CD14-positive monocyte (primary cell): ENCODE measurements at regions not wholly inside any gene's neighbourhood (a gene's known extent, or its start where the extent isn't known, plus 50 kb on each side); places are given as distances from the start of the nearest gene placed in this dataset.

Source experiments
- DNase-seq, 3 donors: peaks; one replicate each; pipeline ENCODE4 v3.0.0-alpha.2; 2011 to 2022
- H2AFZ ChIP-seq: 2 replicates; pipeline ENCODE4 v1.6.0; 2012; ENCODE audit warnings: mild to moderate bottlenecking, low read depth, low read length, inconsistent platforms; ENCODE audit not compliant: insufficient read depth, poor library complexity, severe bottlenecking
- H3K27ac ChIP-seq, 2 donors: 1 replicate in 1 of 2; 2 replicates in 1 of 2; pipeline ENCODE4 v1.5.1; 2012 to 2013; ENCODE audit warnings: low read length in 2 of 2, control low read depth in 1 of 2, inconsistent platforms in 1 of 2, low read depth in 1 of 2, mild to moderate bottlenecking in 1 of 2
- H3K27me3 ChIP-seq, 2 donors: one replicate each; pipeline versions ENCODE4 v1.6.0 to v1.6.1; 2011 to 2013; ENCODE audit warnings: low read length in 2 of 2; ENCODE audit not compliant: control insufficient read depth in 2 of 2, insufficient read depth in 2 of 2
- H3K36me3 ChIP-seq, 2 donors: replicated peaks in 1 of 2; 1 replicate in 1 of 2; 2 replicates in 1 of 2; pipeline versions ENCODE4 v1.5.1 to v1.6.1; 2012 to 2013; ENCODE audit warnings: low read length in 2 of 2, control low read depth in 1 of 2, inconsistent platforms in 1 of 2, mild to moderate bottlenecking in 1 of 2; ENCODE audit not compliant: insufficient read depth in 2 of 2, control insufficient read depth in 1 of 2
- H3K4me1 ChIP-seq, 2 donors: 1 replicate in 1 of 2; 2 replicates in 1 of 2; pipeline versions ENCODE4 v1.5.1 to v1.6.1; 2012 to 2013; ENCODE audit warnings: low read length in 2 of 2, control low read depth in 1 of 2, inconsistent platforms in 1 of 2, mild to moderate bottlenecking in 1 of 2, moderate library complexity in 1 of 2; ENCODE audit not compliant: insufficient read depth in 2 of 2, control insufficient read depth in 1 of 2
- H3K4me2 ChIP-seq: replicated peaks from 2 replicates; pipeline ENCODE3; 2012; ENCODE audit warnings: low read length, moderate library complexity, mild to moderate bottlenecking; ENCODE audit not compliant: poor library complexity, severe bottlenecking; ENCODE audit errors: extremely low read depth
- H3K4me3 ChIP-seq, 3 experiments: fragments of 200-600 bp in 1 of 3; sonication (generic) in 1 of 3; replicated peaks in 1 of 3; 1 replicate in 2 of 3; 2 replicates in 1 of 3; pipeline ENCODE4 v1.5.1; 2011 to 2013; ENCODE audit warnings: low read length in 3 of 3, mild to moderate bottlenecking in 3 of 3, control low read depth in 2 of 3, low read depth in 2 of 3, inconsistent platforms in 1 of 3, moderate library complexity in 1 of 3
- H3K79me2 ChIP-seq: 2 replicates; pipeline ENCODE4 v1.6.0; 2012; ENCODE audit warnings: mild to moderate bottlenecking, control low read depth, inconsistent platforms, low read length, moderate library complexity; ENCODE audit not compliant: insufficient read depth
- H3K9ac ChIP-seq: 2 replicates; pipeline ENCODE4 v1.6.0; 2017; ENCODE audit warnings: low read length, mild to moderate bottlenecking; ENCODE audit not compliant: insufficient read depth, poor library complexity, severe bottlenecking
- H3K9me3 ChIP-seq, 2 donors: replicated peaks in 1 of 2; 1 replicate in 1 of 2; 2 replicates in 1 of 2; pipeline versions ENCODE4 v1.5.1 to v1.6.1; 2012 to 2013; ENCODE audit warnings: low read length in 2 of 2, control low read depth in 1 of 2; ENCODE audit not compliant: control insufficient read depth in 1 of 2, insufficient read depth in 1 of 2
- H4K20me1 ChIP-seq: 2 replicates; pipeline ENCODE4 v1.6.0; 2012; ENCODE audit warnings: mild to moderate bottlenecking, low read length, control low read depth, moderate library complexity; ENCODE audit not compliant: insufficient read depth
- H3K27ac Mint-ChIP-seq, 7 donors: one replicate each; pipeline ENCODE4 v1.8.0; 2020; ENCODE audit warnings: mild to moderate bottlenecking in 7 of 7, mixed read lengths in 7 of 7, moderate library complexity in 6 of 7, inconsistent platforms in 2 of 7
- H3K27me3 Mint-ChIP-seq, 3 donors: one replicate each; pipeline ENCODE4 v1.8.0; 2021 to 2022; ENCODE audit warnings: low read depth in 3 of 3, mild to moderate bottlenecking in 3 of 3, mixed read lengths in 3 of 3, moderate library complexity in 3 of 3, inconsistent platforms in 1 of 3
- H3K36me3 Mint-ChIP-seq, 2 donors: one replicate each; pipeline ENCODE4 v1.8.0; 2020; ENCODE audit warnings: mixed read lengths in 2 of 2, inconsistent platforms in 1 of 2, mild to moderate bottlenecking in 1 of 2
- H3K4me1 Mint-ChIP-seq: one replicate; pipeline ENCODE4 v1.8.0; 2020; ENCODE audit warnings: mild to moderate bottlenecking, mixed read lengths
- H3K4me3 Mint-ChIP-seq, 2 donors: one replicate each; pipeline ENCODE4 v1.8.0; 2020; ENCODE audit warnings: mild to moderate bottlenecking in 2 of 2, mixed read lengths in 2 of 2, moderate library complexity in 1 of 2
- H3K9me3 Mint-ChIP-seq, 7 donors: one replicate each; pipeline ENCODE4 v1.8.0; 2020 to 2022; ENCODE audit warnings: mixed read lengths in 7 of 7, mild to moderate bottlenecking in 6 of 7, moderate library complexity in 6 of 7, inconsistent platforms in 2 of 7
- WGBS: methylation state at CpG from one replicate; pipeline ENCODE4 v1.1.5; 2013; ENCODE audit warnings: missing lambda C conversion rate; ENCODE audit not compliant: insufficient coverage; 5-methylcytosine and 5-hydroxymethylcytosine counted together
- intact Hi-C, 2 donors: fragments of 100-400 bp; cut with micrococcal nuclease; formaldehyde crosslinking; loops; one replicate each; pipeline versions ENCODE4 v1.15.0 to v1.15.1; 2023
- TF ChIP-seq, protein P1 (sequence below): fragments of 200-600 bp; IDR thresholded peaks from one replicate; pipeline ENCODE4 v1.8.0; 2022; ENCODE audit warnings: antibody characterized with exemption, mild to moderate bottlenecking

- TF ChIP-seq, protein P1, sequence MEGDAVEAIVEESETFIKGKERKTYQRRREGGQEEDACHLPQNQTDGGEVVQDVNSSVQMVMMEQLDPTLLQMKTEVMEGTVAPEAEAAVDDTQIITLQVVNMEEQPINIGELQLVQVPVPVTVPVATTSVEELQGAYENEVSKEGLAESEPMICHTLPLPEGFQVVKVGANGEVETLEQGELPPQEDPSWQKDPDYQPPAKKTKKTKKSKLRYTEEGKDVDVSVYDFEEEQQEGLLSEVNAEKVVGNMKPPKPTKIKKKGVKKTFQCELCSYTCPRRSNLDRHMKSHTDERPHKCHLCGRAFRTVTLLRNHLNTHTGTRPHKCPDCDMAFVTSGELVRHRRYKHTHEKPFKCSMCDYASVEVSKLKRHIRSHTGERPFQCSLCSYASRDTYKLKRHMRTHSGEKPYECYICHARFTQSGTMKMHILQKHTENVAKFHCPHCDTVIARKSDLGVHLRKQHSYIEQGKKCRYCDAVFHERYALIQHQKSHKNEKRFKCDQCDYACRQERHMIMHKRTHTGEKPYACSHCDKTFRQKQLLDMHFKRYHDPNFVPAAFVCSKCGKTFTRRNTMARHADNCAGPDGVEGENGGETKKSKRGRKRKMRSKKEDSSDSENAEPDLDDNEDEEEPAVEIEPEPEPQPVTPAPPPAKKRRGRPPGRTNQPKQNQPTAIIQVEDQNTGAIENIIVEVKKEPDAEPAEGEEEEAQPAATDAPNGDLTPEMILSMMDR, result no peak
- H3K27ac Mint-ChIP-seq, result no peak overlapping the region
- intact Hi-C loops, result no loop called here
Measured at GRCh38 chr10:10385831-10386230, 631.8 kb upstream of the CELF2 start.

GRCh38 chr10:10389182-10389581 lies 628.5 kb upstream of the CELF2 start:
- peaks cover 0 to 6% (median 2%) of the 10 kb centered on the region in 7 donors for H3K9me3 Mint-ChIP-seq
- H3K4me3 Mint-ChIP-seq, result no peak overlapping the region
- intact Hi-C loops, result no loop called here
- H3K4me1 Mint-ChIP-seq, result peaks cover 19% of the 10 kb centered on the region
- no peaks in the 10 kb centered on the region for H3K36me3 Mint-ChIP-seq
- no peak overlapping the region for H3K27ac ChIP-seq
- DNase-seq, result no peak
- no peaks in the 10 kb centered on the region for H4K20me1 ChIP-seq
- no peaks in the 10 kb centered on the region for H3K36me3 ChIP-seq
- no peak overlapping the region for H3K4me2 ChIP-seq
- H2AFZ ChIP-seq, result no peak overlapping the region
- H3K9me3 ChIP-seq, result peaks cover 0 to 2% of the 10 kb centered on the region in 2 donors
- H3K9ac ChIP-seq, result no peak overlapping the region
- peaks cover 0 to 1% (median 1%) of the 10 kb centered on the region in 3 donors for H3K27me3 Mint-ChIP-seq
- peaks cover 10 to 22% of the 10 kb centered on the region in 2 donors for H3K4me1 ChIP-seq
- 100% methylated on average over 1 of the region's 4 CpGs for WGBS
- no peak overlapping the region for H3K4me3 ChIP-seq
- H3K79me2 ChIP-seq, result no peaks in the 10 kb centered on the region
- no peak overlapping the region for H3K27ac Mint-ChIP-seq
- no peaks in the 10 kb centered on the region for H3K27me3 ChIP-seq
- TF ChIP-seq, protein P1, result no peak

More at GRCh38 chr10:10385831-10386230, 631.8 kb upstream of the CELF2 start:
- no peak overlapping the region for H3K4me3 ChIP-seq
- H3K27ac ChIP-seq, result no peak overlapping the region
- H3K36me3 ChIP-seq, result no peaks in the 10 kb centered on the region
- H3K4me1 ChIP-seq, result peaks cover 3 to 5% of the 10 kb centered on the region in 2 donors
- no peak overlapping the region for H2AFZ ChIP-seq
- no peaks in the 10 kb centered on the region for H4K20me1 ChIP-seq
- Mint-ChIP-seq H3K4me1 (no peaks in the 10 kb centered on the region), H3K9me3 (peaks cover 0 to 13% (median 2%) of the 10 kb centered on the region in 7 donors), H3K4me3 (no peak overlapping the region), H3K36me3 (no peaks in the 10 kb centered on the region), H3K27me3 (peaks cover 0 to 2% (median 1%) of the 10 kb centered on the region in 3 donors)
- H3K4me2 ChIP-seq, result no peak overlapping the region
- no peak overlapping the region for H3K9ac ChIP-seq
- no peak for DNase-seq
- H3K9me3 ChIP-seq, result peaks cover 2 to 5% of the 10 kb centered on the region in 2 donors
- no peaks in the 10 kb centered on the region for H3K79me2 ChIP-seq
- no peaks in the 10 kb centered on the region for H3K27me3 ChIP-seq
